ENCODE measurements at regions not wholly inside any gene's neighbourhood (a gene's known extent, or its start where the extent isn't known, plus 50 kb on each side); places are given as distances from the start of the nearest gene placed in this dataset.

- DNase-seq: no peak
- WGBS, 2 donors: 83 to 87% methylated on average over 3 of the region's 3 CpGs
- Histone ChIP-seq H3K36me3 (ENCODE audit: low read depth, missing control alignments) (no peaks in the 10 kb centered on the region), H3K4me3 (no peak overlapping the region), H3K4me1 (no peaks in the 10 kb centered on the region), H3K9me3 (no peaks in the 10 kb centered on the region), H3K27me3 (no peaks in the 10 kb centered on the region), H3K27ac (no peak overlapping the region)
- intact Hi-C loops (cut with DNase I; ENCODE audit: low total_unique reads): no loop called here
- TF ChIP-seq POLR2A (IDR thresholded peaks at IDR 0.05) (no peak), CTCF (IDR thresholded peaks at IDR 0.05) (no peak)
These were observed 764.9 kb downstream of the TECRL start for GRCh38 chr4:63644396-63644795.

GRCh38 chr4:63637270-63637669, 772.0 kb downstream of the TECRL start:
- no peak for DNase-seq
- H3K4me3 ChIP-seq: no peak overlapping the region
- TF ChIP-seq POLR2A (IDR thresholded peaks at IDR 0.05) (no peak), CTCF (IDR thresholded peaks at IDR 0.05) (no peak)
- H3K27me3 ChIP-seq: no peaks in the 10 kb centered on the region
- no peaks in the 10 kb centered on the region for H3K9me3 ChIP-seq
- no peak overlapping the region for H3K27ac ChIP-seq
- no peaks in the 10 kb centered on the region for H3K36me3 ChIP-seq (ENCODE audit: low read depth, missing control alignments)
- intact Hi-C loops (cut with DNase I; ENCODE audit: low total_unique reads): no loop called here
- H3K4me1 ChIP-seq: no peaks in the 10 kb centered on the region

GRCh38 chr4:63632858-63633257, 776.4 kb downstream of the TECRL start:
- Histone ChIP-seq H3K9me3 (no peaks in the 10 kb centered on the region), H3K27ac (no peak overlapping the region), H3K27me3 (no peaks in the 10 kb centered on the region), H3K4me1 (no peaks in the 10 kb centered on the region), H3K36me3 (ENCODE audit: low read depth, missing control alignments) (no peaks in the 10 kb centered on the region), H3K4me3 (no peak overlapping the region)
- intact Hi-C loops (cut with DNase I; ENCODE audit: low total_unique reads): no loop called here
- DNase-seq: no peak
- TF ChIP-seq POLR2A (IDR thresholded peaks at IDR 0.05): no peak
- no peak for TF ChIP-seq CTCF (IDR thresholded peaks at IDR 0.05)
- 83 to 86% methylated on average over 2 of the region's 2 CpGs for WGBS, 2 donors

GRCh38 chr4:63620271-63620670, 789.0 kb downstream of the TECRL start:
- intact Hi-C loops (cut with DNase I; ENCODE audit: low total_unique reads): no loop called here
- no peak for TF ChIP-seq POLR2A (IDR thresholded peaks at IDR 0.05)
- no peak for TF ChIP-seq CTCF (IDR thresholded peaks at IDR 0.05)
- H3K4me1 ChIP-seq: no peaks in the 10 kb centered on the region

GRCh38 chr4:63619771-63620170, 789.5 kb downstream of the TECRL start:
- Histone ChIP-seq H3K9me3 (no peaks in the 10 kb centered on the region), H3K36me3 (ENCODE audit: low read depth, missing control alignments) (no peaks in the 10 kb centered on the region), H3K27me3 (no peaks in the 10 kb centered on the region), H3K27ac (no peak overlapping the region), H3K4me3 (no peak overlapping the region), H3K4me1 (no peaks in the 10 kb centered on the region)
- WGBS, 2 donors: 39 to 50% methylated on average over 1 of the region's 1 CpG
- TF ChIP-seq CTCF (IDR thresholded peaks at IDR 0.05) (no peak), POLR2A (IDR thresholded peaks at IDR 0.05) (no peak)
- DNase-seq: no peak
- intact Hi-C loops (cut with DNase I; ENCODE audit: low total_unique reads): no loop called here

More at GRCh38 chr4:63620271-63620670, 789.0 kb downstream of the TECRL start:
- H3K36me3 ChIP-seq (ENCODE audit: low read depth, missing control alignments): no peaks in the 10 kb centered on the region
- no peaks in the 10 kb centered on the region for H3K9me3 ChIP-seq
- 21 to 35% methylated on average over 2 of the region's 2 CpGs for WGBS, 2 donors
- no peaks in the 10 kb centered on the region for H3K27me3 ChIP-seq
- no peak overlapping the region for H3K27ac ChIP-seq
- DNase-seq: no peak
- no peak overlapping the region for H3K4me3 ChIP-seq

Measured in testis (tissue), 2 donors.